RKO (cell line): ENCODE measurements at regions not wholly inside any gene's neighbourhood (a gene's known extent, or its start where the extent isn't known, plus 50 kb on each side); places are given as distances from the start of the nearest gene placed in this dataset.
A peak's percentile ranks its signal among the peaks of the same experiment; 100 is the strongest.

Source experiments
- DNase-seq: peaks from one replicate; pipeline ENCODE4 v3.0.0-alpha.2; 2016; ENCODE audit warnings: low spot score

DNA sequence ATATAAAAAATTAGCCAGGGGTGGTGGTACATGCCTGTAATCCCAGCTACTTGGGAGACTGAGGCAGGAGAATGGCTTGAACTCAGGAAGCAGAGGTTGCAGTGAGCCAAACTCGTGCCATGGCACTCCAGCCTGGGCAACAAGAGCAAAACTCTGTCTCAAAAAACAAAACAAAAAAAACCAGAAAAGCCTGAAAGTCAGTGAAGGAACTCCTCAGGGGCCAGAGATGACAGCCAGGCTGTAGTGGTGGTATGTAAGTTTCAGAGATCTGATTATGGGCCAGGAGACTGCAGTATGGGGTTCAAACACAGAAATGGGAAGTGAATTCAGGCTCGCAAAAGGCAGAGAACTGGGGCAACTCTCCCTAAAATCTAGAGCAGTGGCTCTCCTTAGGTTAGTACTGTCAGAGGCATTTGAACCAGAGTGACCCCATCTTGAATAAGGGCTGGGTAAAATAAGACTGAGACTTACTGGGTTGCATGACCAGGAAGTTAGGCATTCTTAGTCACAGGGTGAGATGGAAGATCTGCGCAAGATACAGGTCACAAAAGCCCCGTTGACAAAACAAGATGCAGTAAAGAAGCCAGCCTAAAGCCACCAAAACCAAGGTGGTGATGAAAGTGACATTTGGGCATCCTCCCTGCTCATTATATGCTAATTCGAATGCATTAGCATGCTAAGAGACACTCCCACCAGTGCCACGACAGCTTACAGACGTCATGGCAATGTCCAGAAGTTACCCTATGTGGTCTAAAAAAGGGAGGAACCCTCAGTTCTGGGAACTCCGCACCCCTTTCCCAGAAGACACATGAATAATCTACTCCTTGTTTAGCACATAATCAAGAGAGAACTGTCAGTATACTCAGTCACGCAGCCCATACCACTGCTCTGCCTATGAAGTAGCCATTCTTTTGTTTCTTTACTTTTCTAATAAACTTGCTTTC is 120.2 kb upstream of the XYLT1 start:
- peak; percentile 30 for DNase-seq

DNA sequence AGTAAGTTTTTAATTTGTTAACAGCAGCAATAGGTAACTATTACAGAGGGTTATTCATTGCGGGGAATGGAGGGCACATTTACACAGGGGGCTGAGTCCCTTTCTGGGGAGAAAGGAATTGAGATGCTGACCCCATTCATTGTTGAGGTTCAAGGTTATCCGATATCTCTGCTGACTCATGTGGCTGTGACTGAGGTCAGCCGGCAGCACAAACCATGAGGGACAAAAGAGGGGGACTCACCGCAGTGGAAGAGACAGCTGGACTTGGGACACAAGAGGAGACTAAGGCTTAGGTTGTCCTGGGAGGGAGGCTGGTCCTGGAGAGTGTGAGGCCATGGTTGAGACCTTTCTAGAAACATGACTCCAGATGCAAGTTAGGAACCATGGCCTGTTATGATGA is 119.1 kb upstream of the XYLT1 start:
- no peak for DNase-seq

DNA sequence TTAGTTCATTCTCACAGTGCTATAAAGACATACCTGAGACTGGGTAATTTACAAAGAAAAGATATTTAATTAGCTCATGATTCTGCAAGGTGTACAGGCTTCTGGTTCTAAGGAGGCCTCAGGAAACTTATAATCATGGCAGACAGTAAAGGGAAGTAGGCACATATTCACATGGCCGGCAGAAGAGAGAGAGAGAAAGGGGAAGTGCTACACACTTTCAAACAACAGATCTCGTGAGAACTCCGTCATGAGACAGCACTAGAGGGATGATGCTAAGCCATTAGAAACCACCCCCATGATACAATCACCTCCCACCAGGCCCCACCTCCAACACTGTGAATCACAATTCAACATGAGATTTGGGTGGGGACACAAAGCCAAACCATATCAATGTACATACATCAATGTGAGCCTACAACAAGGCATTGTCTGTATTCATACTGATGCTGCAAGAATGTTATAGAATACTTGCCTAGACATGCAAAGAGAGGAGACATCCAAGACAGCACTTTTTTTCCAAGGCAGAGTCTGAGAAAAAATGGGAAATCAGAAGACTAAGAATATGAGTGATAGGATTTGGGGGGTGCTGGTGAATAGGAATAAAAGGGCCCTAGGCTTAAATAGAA is 114.8 kb upstream of the XYLT1 start:
- no peak for DNase-seq

DNA sequence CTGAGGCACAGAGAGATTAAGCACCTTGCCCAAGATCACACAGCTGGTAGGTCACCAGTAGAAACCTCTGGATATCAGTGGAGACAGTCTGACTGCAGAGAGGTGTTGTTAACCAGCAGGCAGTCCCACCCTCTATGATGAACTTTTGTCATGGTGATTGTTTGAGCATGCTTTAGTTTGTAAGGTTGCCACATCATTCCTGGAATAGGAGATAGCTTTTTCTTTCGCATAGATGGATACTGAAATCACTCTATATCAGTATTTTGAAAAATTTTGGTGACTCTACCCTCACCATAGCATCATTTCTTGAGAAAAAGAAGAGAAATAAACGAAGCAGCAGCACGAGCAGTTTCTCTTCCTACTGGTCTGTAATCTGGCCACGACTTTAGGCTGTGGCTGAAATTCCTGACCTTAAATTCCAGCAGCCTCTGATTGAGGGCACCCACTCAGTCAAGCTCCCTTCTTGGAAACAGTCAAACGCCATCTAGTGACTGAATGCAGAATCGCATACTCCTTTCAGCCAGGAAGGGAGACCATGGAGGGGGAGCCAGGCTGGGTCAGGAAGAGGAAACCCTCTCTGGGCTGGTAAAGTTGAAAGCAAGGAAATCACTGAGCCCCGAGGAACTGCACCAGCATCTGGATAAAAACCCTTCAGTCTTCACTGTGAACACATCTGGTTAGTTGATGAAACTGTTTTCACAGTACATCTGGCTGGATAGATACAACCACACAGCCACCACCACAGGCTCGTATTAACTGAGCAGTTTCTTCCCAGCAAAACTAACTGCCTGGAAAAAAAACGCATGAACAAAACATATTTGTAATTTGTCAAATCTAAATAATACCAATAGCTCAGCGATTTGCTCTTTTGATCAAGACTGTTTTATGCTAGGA is 108.5 kb upstream of the XYLT1 start:
- peak; percentile 62 for DNase-seq

DNA sequence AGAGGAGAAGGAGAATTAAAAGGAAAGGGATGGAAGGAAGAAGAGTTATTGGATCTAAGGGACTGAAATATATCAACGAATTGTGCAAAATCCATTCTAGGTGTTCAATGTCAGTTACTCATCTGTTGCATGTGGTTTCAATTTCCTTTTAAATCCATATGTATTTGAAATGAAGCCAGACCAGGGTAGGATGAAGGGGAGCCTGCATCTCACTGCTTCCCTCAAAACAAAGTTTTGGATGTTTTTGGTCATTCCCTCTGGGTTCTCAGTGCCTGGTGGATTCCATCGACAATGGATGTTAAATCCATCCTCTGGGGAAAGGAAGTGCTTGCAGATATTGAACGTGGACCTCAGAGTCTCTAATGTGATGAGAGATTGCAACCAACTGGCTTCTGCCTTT is 103.5 kb upstream of the XYLT1 start:
- no peak for DNase-seq

DNA sequence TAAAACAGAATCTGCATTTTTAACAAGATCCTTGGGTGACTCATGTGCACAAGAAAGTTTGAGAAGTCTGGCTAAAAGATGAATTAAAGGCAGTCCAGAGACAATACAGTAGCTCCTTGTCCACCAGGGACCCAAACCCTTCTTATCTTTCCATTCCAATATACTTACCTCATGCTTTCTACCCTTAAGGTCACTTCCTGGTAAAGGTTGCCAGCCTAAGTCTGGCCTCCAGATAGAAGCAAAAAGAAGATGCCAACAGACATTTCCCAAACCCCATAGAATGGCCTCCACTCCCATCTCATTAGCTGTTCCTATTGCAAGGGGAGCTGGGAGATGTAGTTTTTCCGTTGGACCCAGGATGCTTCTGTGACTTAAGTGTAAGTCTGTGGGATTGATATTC is 101.4 kb upstream of the XYLT1 start:
- DNase-seq = no peak

DNA sequence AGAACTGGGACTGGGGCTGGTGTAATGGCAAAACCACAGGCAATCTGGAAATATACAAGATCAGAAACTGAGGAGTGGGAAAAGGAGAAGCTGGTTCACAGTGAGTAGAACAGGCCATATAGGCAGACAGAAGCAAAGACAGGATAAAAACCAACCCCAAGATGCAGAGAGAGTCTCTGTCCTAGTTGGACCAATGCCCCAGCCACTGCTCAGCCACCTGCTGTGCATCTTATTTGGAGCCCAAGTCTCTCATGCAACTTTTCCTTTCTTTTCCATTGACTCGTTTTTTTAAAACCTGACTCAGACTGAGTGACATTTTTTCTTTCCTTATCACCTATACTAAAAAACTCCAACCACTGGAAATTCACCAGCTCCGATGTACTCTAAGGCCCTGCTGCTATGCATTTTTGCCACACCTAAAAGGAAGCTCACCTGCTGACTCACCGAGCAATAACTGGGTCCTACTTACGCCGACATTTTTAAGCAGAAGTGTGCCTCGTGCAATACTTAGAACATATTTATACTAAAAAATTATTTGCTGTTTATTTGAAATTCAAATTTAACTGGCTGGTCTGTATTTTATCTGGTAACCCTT is 100.8 kb upstream of the XYLT1 start:
- DNase-seq = no peak

DNA sequence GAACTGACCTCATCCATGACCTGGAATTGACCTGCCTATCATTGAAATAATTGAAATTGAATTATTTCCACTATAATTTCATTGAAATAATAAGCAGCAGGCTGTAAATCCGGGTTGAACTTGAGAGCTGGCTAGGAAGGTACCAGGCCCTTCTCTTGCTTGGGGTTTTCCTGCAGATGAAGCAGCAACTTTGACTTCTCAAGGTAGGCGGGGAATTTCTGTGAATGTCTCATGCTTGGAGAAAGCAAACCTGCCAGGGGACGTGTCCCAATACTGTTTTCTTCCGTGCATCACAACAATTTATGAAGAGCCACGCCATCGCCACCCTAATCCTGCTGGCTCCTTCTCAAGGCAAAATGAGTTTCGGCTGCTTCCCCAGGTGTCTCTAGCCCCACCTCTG is 97.5 kb upstream of the XYLT1 start:
- DNase-seq = no peak

DNA sequence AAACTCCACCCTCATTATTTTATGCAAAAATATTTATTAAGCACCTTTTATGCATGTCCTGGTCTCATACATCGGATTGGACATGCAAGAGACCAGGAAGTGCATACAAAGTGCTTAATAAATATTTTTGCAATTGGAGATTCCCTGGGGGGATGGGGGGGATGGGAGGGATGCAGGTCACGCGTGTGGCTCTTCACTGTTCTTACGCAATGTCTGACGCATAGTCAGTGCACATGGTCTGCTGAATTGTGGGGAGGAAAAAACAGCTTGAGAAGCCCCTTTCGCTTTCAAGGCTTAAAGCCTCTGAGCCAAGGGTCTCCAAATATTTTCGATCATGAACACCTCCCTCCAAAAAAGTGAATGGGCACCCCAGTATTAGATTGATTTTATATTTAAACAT is 96.7 kb upstream of the XYLT1 start:
- no peak for DNase-seq

DNA sequence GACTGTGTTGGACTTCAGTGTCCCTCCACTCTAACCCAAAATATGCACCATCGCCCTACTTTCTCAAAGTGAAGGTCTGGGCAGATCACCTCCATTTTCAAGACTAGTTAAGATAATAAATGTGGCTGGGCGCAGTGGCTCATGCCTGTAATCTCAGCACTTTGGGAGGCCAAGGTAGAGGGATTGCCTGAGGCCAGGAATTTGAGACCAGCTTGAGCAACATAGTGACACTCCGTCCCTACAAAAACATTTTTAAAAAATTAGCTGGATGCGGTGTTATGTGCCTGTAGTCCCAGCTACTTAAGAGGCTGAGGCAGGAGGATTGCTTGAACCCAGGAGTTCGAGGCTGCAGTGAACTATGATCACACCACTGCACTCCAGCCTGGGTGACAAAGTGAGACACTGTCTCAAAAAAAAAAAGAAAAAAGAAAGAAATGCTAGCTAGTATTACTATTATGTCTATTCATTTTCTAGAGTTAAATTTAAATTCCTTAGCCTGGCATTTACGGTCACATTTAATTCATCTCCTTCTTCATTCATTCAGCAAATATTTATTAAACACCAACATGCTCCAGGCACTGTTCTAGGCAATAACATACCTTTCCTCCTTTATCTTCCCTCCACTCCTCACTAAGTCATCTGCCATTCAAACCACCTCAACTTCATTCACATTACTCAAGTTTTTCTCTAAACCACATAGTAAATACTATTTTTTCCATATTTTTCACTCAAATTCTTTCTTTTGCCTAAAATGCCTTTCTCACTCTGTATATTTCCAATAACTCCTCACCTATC is 96.1 kb upstream of the XYLT1 start:
- DNase-seq = no peak

DNA sequence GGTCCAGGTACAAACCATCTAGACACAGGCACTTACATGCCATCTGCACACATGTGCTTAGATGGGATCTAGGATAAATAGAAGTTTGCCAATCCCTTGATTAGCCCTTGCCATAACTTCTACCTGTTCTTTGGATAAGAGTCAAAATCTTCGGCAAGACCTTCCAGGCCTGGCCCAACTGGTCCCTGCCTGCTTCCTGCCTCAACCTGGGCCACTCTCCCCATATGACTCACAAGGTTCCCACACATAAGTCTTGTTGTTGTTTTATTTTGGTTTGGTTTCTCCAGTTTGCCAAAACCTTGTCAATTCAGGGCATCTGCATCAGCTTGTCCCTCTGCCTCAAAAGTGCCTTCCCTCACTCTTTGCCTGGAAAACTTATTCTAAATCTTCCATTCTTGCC is 95.3 kb upstream of the XYLT1 start:
- no peak for DNase-seq

DNA sequence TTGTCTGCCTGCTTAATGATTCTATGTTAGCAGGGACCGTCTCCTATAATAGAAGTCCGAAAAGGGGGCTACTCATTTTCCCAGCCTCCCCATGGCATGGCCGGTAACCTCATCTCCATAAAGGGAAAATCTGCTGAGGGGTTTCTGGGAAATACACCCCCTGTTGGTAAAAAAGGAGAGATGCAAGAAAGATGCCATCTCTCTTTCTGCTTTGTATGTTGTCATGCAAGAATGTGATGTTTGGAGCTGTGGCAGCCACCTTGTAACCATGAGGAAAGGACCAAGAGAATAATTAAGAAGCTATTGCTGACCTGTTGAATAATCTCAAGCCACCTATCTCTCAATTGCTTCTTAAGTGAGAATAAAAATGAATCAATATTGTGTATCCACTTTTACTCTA is 94.8 kb upstream of the XYLT1 start:
- DNase-seq = no peak

DNA sequence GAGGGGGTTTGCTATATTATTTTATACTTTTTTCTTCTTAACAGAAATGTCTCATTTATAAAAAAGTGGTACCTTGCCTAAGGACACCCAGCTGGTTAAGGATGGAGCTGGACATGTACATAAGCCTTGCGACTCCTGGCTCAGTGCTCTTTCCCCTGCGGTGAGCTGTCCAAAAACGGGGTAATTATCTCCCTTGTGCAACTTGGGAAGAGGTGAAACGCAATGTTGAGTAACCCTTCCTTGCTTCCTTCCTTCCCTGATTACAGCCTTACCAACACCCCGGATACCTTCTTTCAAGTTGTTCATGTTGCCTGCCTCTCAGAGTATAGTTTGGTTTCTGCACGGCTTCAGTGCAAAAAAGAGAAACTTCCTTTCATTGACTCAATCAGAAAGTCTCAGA is 94.1 kb upstream of the XYLT1 start:
- DNase-seq = no peak

DNA sequence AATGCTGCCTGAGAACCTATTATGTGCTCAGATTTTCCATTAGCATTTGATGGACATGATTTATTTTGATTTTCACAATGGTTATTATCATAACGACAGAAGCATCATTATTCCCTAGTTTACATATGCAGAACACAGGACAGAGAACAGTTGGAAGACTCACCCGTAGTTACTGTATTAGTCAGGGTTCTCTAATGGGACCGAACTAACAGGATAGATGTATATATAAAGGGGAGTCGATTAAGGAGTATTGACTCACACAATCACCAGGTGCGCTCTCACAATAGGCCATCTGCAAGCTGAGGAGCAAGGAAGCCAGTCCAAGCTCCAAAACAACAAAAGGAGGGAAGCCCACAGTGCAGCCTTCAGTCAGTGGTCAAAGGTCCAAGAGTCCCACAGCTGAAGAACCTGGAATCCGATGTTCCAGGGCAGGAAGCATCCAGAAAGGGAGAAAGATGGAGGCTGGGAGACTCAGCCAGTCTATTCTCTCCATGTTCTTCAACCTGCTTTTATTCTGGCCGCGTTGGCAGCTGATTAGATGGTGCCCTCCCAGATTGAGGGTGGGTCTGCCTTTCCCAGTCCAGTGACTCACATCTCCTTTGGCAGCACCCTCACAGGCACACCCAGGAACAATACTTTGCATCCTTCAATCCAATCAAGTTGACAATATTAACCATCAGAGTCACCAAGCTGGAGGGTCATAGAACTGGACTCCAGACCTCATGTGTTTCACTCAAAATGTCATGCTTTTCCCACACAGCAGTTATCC is 92.7 kb upstream of the XYLT1 start:
- DNase-seq = no peak

DNA sequence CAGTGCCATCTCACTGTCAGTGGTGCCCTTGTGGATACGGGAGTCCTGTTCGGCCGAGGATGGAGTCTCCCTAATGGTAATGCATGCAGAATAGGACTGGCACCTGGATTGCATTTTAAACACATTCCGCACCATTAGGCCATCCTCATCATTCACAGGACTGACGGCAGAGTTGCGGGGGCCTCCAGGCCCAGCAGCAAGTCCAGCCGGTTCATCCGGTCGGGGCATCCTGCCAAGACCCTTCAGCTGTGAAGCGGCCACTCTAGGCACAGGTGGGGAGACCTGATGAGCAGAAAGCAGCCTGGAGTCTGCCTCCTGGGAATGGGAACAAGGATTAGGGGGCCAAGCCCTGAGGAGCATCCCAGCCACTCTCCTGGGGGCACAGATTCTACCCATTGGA is 90.3 kb upstream of the XYLT1 start:
- DNase-seq = no peak

DNA sequence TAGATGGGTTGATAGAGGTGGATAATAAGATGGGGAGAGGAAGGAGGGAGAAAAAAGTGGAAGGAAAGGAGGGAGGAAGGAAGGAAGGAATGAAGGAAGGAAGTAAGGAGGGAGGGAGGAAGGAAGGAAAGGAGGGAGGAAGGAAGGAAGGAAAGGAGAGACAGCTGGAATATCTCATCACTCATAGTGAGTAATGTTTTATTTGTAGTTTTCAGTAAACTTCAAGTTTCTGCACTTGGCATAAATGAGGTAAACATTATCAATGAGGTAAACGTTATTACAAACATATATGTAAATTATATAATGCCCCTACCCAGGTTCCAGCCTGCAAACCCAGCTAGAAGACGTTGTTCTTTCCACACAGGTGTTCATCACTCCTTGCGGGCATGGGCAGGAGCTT is 89.8 kb upstream of the XYLT1 start:
- no peak for DNase-seq

DNA sequence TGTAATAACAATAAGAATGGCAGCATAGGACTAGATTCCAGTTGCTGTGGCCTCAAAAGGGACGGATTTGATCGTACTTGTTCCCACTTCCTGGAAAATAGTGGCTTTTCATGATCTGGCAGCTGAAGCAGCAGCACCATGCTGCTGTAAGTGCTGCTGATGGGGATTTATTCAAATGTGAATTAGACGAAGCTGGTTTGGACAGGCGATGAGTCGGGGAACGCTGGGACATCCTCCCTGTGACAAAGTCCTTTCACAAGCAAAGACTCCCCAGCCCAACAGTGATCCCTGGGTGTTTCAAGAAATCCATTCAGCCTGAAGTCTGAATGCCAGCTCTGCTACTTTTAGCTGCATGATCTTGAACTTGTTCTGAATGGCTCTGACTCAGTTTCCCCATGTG is 88.6 kb upstream of the XYLT1 start:
- no peak for DNase-seq

DNA sequence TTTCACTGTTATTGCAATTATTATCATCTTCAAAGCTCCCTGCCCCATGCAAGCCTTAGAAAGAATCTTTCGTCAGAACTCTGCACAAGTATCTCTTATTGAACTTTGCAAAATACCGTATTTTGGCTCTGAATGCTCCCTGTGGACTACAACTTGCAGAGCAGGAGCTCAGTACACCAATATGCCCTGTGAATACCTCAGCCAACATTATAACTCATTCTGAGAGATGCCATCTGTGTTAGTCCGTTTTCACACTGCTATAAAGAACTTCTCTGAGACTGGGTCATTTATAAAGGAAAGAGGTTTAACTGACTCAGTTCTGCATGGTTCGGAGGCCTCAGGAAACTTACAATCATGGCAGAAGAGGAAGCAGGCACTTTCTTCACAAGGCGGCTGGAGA is 87.2 kb upstream of the XYLT1 start:
- DNase-seq = no peak

DNA sequence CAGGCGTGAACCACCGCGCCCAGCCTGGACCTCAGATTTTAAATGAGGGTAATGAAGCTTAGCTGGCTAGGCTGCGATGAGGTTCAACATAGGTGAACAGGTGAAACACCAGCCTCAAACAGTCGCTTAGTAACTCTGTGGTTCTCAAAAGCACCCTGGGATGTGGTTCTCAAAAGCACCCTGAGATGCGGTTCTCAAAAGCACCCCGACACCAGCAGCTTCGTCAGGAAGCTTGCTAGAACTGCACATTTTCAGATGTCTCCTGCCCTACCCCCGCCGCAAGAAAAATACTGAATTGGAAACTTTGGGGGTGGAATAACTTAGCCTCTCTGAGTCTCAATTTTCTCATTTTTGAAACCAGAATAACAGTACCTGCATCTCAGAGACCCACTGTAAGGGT is 86.7 kb upstream of the XYLT1 start:
- DNase-seq = no peak

DNA sequence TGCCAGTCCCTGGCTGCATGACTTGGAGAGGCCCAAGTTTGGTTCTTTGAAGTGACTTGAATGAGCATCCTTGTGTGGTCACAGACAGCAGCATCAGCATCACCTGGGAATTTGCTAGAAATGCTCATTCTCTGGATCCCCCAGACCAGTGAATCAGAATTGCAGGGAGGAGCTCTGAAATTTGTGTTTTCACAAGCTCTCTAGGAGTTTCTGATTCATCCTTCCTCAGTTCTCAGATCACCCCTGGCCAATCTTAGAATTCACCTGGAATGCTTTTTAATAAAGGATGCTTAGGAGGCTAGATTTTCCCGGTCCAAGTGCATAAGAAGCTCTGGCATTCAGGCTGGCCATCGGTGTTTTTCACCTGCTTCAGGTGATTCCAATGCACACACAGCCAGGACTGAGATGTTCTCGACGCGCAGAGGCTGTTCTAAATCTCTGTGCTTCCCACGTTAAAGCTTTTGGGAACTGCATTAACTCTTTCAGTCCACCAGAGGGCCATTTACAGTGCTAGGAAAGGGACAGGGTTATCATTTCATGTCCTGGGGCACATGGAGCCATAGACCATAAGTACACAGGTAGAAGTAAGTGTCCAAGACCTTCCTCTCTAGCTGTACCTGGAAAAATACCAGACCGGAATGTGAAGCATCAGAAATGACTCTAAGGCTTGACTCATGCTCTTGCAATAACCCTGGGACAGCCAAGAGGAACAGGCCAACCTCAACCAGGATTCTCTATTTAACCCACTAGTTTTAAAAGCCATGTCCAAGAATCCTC is 85.7 kb upstream of the XYLT1 start:
- DNase-seq = peak; percentile 52
